ENCODE measurements at regions not wholly inside any gene's neighbourhood (a gene's known extent, or its start where the extent isn't known, plus 50 kb on each side); places are given as distances from the start of the nearest gene placed in this dataset.

GRCh38 chr2:2708575-2709430, 377.7 kb upstream of the MYT1L start:
- H3K4me3 ChIP-seq (ENCODE audit: low read depth, low read length), result no peak overlapping the region
- no peak for DNase-seq (ENCODE audit: low read depth)
- no peak for TF ChIP-seq CTCF (conservative IDR thresholded peaks at IDR 0.05; ENCODE audit: low read depth, low read length)

GRCh38 chr2:2707206-2707991, 376.3 kb upstream of the MYT1L start:
- TF ChIP-seq CTCF (conservative IDR thresholded peaks at IDR 0.05; ENCODE audit: low read depth, low read length), result no peak
- DNase-seq (ENCODE audit: low read depth), result no peak
- no peak overlapping the region for H3K4me3 ChIP-seq (ENCODE audit: low read depth, low read length)

GRCh38 chr2:2706306-2706705, 375.2 kb upstream of the MYT1L start:
- H3K4me3 ChIP-seq (ENCODE audit: low read depth, low read length), result no peak overlapping the region
- no peak for DNase-seq (ENCODE audit: low read depth)
- TF ChIP-seq CTCF (conservative IDR thresholded peaks at IDR 0.05; ENCODE audit: low read depth, low read length), result no peak

GRCh38 chr2:2705871-2706270, 374.8 kb upstream of the MYT1L start:
- H3K4me3 ChIP-seq (ENCODE audit: low read depth, low read length), result no peak overlapping the region
- DNase-seq (ENCODE audit: low read depth), result no peak
- TF ChIP-seq CTCF (conservative IDR thresholded peaks at IDR 0.05; ENCODE audit: low read depth, low read length), result no peak

- H3K4me3 ChIP-seq (ENCODE audit: low read depth, low read length), result no peak overlapping the region
- TF ChIP-seq CTCF (conservative IDR thresholded peaks at IDR 0.05; ENCODE audit: low read depth, low read length), result no peak
- DNase-seq (ENCODE audit: low read depth), result no peak
Measured at GRCh38 chr2:2704428-2705090, 373.5 kb upstream of the MYT1L start.

- DNase-seq (ENCODE audit: low read depth), result no peak
- TF ChIP-seq CTCF (conservative IDR thresholded peaks at IDR 0.05; ENCODE audit: low read depth, low read length), result no peak
- H3K4me3 ChIP-seq (ENCODE audit: low read depth, low read length), result no peak overlapping the region
Measured at GRCh38 chr2:2703762-2704427, 372.8 kb upstream of the MYT1L start.

Measured in choroid plexus epithelial cell (primary cell).